Peyer's patch (tissue), 4 donors: ENCODE measurements at regions not wholly inside any gene's neighbourhood (a gene's known extent, or its start where the extent isn't known, plus 50 kb on each side); places are given as distances from the start of the nearest gene placed in this dataset.

Source experiments
- DNase-seq, 3 donors: peaks; one replicate each; pipeline ENCODE4 v3.0.0-alpha.2; 2017 to 2019
- H3K27ac ChIP-seq, 4 donors: fragments of 200-600 bp; sonication (generic); one replicate each; pipeline ENCODE4 v1.5.1; 2016 to 2019
- H3K27me3 ChIP-seq, 2 donors: fragments of 200-600 bp; sonication (generic); one replicate each; pipeline ENCODE4 v1.5.1; 2019
- H3K36me3 ChIP-seq, 3 donors: fragments of 200-600 bp; sonication (generic); one replicate each; pipeline ENCODE4 v1.5.1; 2016 to 2019
- H3K4me1 ChIP-seq, 4 donors: fragments of 200-600 bp; sonication (generic); one replicate each; pipeline ENCODE4 v1.5.1; 2016 to 2019
- H3K4me3 ChIP-seq, 4 donors: fragments of 200-600 bp; sonication (generic); 1 replicate in 3 of 4; 2 replicates in 1 of 4; pipeline ENCODE4 v1.5.1; 2016 to 2019; ENCODE audit warnings: mild to moderate bottlenecking in 1 of 4
- H3K9me3 ChIP-seq, 4 donors: fragments of 200-600 bp; sonication (generic); one replicate each; pipeline ENCODE4 v1.5.1; 2016 to 2019; ENCODE audit warnings: mild to moderate bottlenecking in 1 of 4
- POLR2A ChIP-seq, 2 donors: fragments of 450-650 bp; IDR thresholded peaks; one replicate each; pipeline ENCODE4 v1.5.1; 2017; ENCODE audit warnings: antibody characterized with exemption in 2 of 2, mild to moderate bottlenecking in 2 of 2, moderate library complexity in 2 of 2
- TF ChIP-seq, protein P1 (sequence below), 6 experiments: fragments of 450-650 bp in 4 of 6; fragments of 200-600 bp in 2 of 6; sonication (generic) in 1 of 6; IDR thresholded peaks; one replicate each; pipeline ENCODE4 v1.5.1; 2017 to 2019; ENCODE audit warnings: antibody characterized with exemption in 6 of 6, mild to moderate bottlenecking in 3 of 6, moderate library complexity in 1 of 6

DNA sequence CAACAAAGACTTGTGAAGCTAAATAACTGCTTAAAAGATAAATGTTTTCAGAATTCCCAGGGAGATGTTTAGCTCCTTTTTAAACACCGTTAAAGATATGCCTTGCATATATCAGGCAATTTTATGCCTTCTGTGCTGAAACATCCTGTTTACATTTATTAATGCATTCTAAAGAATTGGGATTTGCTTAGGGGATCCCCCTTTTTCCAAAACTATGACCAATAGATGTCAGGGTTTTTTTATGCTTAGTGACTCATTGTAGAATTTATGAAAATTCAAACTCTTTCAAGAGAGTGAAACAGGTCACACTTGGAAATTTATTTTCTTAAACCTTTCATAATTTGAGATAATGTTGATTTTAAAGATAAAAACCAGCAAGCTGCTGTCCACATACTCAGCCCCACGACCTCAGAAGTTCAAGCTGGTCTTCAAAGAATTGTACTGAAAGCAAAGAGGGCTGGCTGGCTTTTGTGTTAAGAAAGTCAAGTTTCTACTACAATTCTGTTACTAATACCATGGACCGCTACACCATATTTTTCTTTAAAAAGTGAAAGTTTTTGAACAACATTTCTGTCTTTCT lies 411.8 kb downstream of the ETV1 start:
- no peak for DNase-seq
- no peaks in the 10 kb centered on the region for H3K27me3 ChIP-seq
- H3K4me1 ChIP-seq, result no peaks in the 10 kb centered on the region
- no peaks in the 10 kb centered on the region for H3K9me3 ChIP-seq
- H3K27ac ChIP-seq, result no peak overlapping the region
- TF ChIP-seq, protein P1, sequence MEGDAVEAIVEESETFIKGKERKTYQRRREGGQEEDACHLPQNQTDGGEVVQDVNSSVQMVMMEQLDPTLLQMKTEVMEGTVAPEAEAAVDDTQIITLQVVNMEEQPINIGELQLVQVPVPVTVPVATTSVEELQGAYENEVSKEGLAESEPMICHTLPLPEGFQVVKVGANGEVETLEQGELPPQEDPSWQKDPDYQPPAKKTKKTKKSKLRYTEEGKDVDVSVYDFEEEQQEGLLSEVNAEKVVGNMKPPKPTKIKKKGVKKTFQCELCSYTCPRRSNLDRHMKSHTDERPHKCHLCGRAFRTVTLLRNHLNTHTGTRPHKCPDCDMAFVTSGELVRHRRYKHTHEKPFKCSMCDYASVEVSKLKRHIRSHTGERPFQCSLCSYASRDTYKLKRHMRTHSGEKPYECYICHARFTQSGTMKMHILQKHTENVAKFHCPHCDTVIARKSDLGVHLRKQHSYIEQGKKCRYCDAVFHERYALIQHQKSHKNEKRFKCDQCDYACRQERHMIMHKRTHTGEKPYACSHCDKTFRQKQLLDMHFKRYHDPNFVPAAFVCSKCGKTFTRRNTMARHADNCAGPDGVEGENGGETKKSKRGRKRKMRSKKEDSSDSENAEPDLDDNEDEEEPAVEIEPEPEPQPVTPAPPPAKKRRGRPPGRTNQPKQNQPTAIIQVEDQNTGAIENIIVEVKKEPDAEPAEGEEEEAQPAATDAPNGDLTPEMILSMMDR (IDR thresholded peaks at IDR 0.05), result no peak
- TF ChIP-seq POLR2A (IDR thresholded peaks at IDR 0.05), result no peak
- H3K4me3 ChIP-seq, result no peak overlapping the region
- no peaks in the 10 kb centered on the region for H3K36me3 ChIP-seq

DNA sequence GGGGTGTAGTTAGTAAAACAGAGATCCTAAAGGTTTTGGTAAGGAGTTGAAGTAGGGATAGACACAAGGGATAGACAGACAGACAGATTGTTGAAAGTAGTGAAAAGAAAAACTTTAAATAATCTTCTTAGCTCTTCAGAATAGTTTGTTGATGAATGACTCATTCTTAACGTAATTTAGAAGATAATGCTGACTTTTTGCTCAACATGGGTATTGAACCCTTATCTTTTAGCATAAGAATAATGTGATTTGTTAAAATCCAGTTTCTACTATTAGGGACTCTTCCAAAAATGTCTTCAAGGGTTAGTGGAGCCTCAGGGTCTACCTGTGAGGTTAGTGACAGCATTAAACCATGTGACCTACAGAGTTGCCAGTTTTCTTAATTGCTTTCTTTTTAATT lies 411.2 kb downstream of the ETV1 start:
- no peaks in the 10 kb centered on the region for H3K27me3 ChIP-seq
- H3K4me3 ChIP-seq, result no peak overlapping the region
- no peak for TF ChIP-seq POLR2A (IDR thresholded peaks at IDR 0.05)
- TF ChIP-seq, protein P1 (IDR thresholded peaks at IDR 0.05), result no peak

DNA sequence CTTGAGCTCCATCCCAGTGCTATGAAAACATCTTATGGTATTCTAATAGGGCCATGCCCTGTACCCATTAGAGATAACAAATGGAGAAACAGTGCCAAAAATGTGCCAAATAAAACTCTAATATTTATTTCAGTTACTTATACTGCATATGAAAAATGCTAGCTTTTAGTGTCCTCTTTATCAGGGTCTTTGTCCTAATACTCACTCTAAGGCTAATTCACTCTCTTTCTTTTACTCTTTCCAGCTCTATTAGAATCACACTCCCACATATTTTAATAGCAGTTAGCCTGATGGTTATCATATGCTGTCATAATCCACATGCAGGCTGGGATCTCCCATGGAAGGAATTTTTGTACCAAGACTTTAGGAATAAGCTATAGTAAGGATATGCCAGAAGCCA lies 408.4 kb downstream of the ETV1 start:
- no peak for DNase-seq
- H3K27ac ChIP-seq, result no peak overlapping the region
- H3K4me3 ChIP-seq, result no peak overlapping the region
- H3K4me1 ChIP-seq, result no peaks in the 10 kb centered on the region
- H3K9me3 ChIP-seq, result no peaks in the 10 kb centered on the region
- no peak for TF ChIP-seq POLR2A (IDR thresholded peaks at IDR 0.05)
- TF ChIP-seq, protein P1 (IDR thresholded peaks at IDR 0.05), result no peak
- H3K27me3 ChIP-seq, result no peaks in the 10 kb centered on the region
- no peaks in the 10 kb centered on the region for H3K36me3 ChIP-seq

More for the DNA sequence above, 411.2 kb downstream of the ETV1 start:
- Histone ChIP-seq H3K36me3 (no peaks in the 10 kb centered on the region), H3K4me1 (no peaks in the 10 kb centered on the region), H3K27ac (no peak overlapping the region), H3K9me3 (no peaks in the 10 kb centered on the region)
- no peak for DNase-seq

DNA sequence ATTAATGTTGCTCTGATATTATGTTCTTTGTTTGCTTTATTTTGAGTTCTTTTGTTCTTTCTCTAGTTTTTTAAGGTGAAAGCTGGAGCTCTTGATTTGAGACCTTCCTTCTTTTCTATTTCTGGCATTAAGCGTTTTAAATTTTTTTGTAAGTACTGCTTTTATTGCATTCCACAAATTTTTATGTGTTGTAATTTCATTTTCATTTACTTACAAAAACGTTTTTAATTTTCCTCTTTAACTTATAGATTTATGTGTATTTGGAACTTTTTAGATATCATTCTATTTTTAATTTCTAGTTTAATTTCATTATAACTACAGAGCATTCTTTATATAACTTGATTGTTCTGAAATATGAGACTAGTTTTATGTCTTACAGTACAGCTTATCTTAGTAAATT lies 395.6 kb downstream of the ETV1 start:
- TF ChIP-seq POLR2A (IDR thresholded peaks at IDR 0.05), result no peak
- TF ChIP-seq, protein P1 (IDR thresholded peaks at IDR 0.05), result no peak
- Histone ChIP-seq H3K4me3 (no peak overlapping the region), H3K27me3 (no peaks in the 10 kb centered on the region), H3K4me1 (no peaks in the 10 kb centered on the region), H3K36me3 (no peaks in the 10 kb centered on the region), H3K9me3 (no peaks in the 10 kb centered on the region), H3K27ac (no peak overlapping the region)
- no peak for DNase-seq

DNA sequence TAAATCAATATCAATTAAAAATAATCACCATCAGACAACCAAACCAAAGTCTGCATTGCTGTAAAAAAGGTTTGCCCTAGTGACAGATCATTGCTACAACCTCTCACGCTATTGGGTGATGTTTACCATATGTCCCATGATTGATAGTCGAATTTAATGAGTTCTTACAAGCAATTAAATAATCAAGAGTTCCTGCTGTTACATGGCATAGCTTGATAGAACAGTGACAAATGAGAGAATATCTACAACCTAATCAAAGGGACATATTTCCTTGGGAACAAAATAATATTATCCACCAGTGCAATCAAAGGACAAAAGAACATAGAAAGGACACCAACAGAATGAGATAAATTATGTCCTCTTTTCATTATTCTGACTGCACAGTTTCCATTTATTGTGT lies 387.4 kb downstream of the ETV1 start:
- H3K9me3 ChIP-seq, result no peaks in the 10 kb centered on the region
- no peak overlapping the region for H3K4me3 ChIP-seq
- no peak for DNase-seq
- H3K27ac ChIP-seq, result no peak overlapping the region
- H3K4me1 ChIP-seq, result no peaks in the 10 kb centered on the region
- H3K36me3 ChIP-seq, result no peaks in the 10 kb centered on the region
- H3K27me3 ChIP-seq, result no peaks in the 10 kb centered on the region
- TF ChIP-seq POLR2A (IDR thresholded peaks at IDR 0.05), result no peak
- TF ChIP-seq, protein P1 (IDR thresholded peaks at IDR 0.05), result no peak

DNA sequence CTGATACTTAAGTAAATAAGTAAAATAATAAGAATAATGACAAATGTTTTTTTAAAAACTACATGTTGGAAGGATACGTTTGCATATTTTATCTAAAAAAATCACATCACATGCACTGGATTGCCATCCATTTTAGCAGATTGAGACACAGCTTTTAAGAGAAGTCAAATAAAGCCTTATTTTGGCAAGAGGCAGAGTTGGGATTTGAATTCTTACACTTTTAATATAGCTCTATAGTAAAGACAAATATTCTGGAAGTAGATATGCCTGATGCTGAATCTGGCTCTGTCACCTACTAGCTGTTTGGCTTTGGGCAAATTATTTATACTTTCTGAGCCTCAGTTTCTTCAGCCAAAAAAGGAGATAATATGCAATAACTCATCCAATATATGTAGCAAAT lies 386.4 kb downstream of the ETV1 start:
- H3K27ac ChIP-seq, result no peak overlapping the region
- TF ChIP-seq POLR2A (IDR thresholded peaks at IDR 0.05), result no peak
- TF ChIP-seq, protein P1 (IDR thresholded peaks at IDR 0.05), result no peak
- DNase-seq, result no peak
- no peaks in the 10 kb centered on the region for H3K9me3 ChIP-seq
- H3K4me3 ChIP-seq, result no peak overlapping the region
- no peaks in the 10 kb centered on the region for H3K36me3 ChIP-seq
- H3K4me1 ChIP-seq, result no peaks in the 10 kb centered on the region
- H3K27me3 ChIP-seq, result no peaks in the 10 kb centered on the region
